PC-3 (cell line): ENCODE measurements at regions not wholly inside any gene's neighbourhood (a gene's known extent, or its start where the extent isn't known, plus 50 kb on each side); places are given as distances from the start of the nearest gene placed in this dataset.

ENCODE experiments used
- ATAC-seq: fragments of 200-7000 bp; cut with Tn5 transposase; 2 replicates; pipeline ENCODE4 v1.9.1; 2020; ENCODE audit warnings: mild to moderate bottlenecking, moderate library complexity
- BruUV-seq: library from RNA; stranded (reverse); fragments of 400-500 nt; replicated peaks from 2 replicates; lab custom pipeline; 2021; lab: Mats Ljungman, UMichigan
- CTCF ChIA-PET: fragments of 300-600 bp; sonication (Branson Sonifier 250); formaldehyde crosslinking; loops from one replicate; lab custom pipeline; 2022; ENCODE audit warnings: antibody characterized with exemption; lab: Charles Lee
- POLR2A ChIA-PET: fragments of 300-600 bp; sonication (Branson Sonifier 250); formaldehyde crosslinking; loops from one replicate; lab custom pipeline; 2022; ENCODE audit warnings: antibody characterized with exemption; ENCODE audit not compliant: unreplicated experiment; lab: Charles Lee
- DNase-seq: peaks from one replicate; pipeline ENCODE4 v3.0.0-alpha.2; 2015
- H2AFZ ChIP-seq: fragments of 300-600 bp; sonication (generic); 2 replicates; pipeline ENCODE4 v1.6.0; 2016; ENCODE audit warnings: antibody characterized with exemption, low read length
- H3F3A ChIP-seq: fragments of 300-600 bp; sonication (generic); one replicate; pipeline ENCODE4 v1.6.0; 2017; ENCODE audit warnings: antibody characterized with exemption, low read length, control low read depth, mild to moderate bottlenecking; ENCODE audit not compliant: unreplicated experiment
- H3K27ac ChIP-seq: fragments of 300-600 bp; sonication (generic); 2 replicates; pipeline ENCODE4 v1.5.1; 2016; ENCODE audit warnings: mild to moderate bottlenecking, low read length
- H3K27me3 ChIP-seq: fragments of 300-600 bp; sonication (generic); 2 replicates; pipeline ENCODE4 v1.6.1; 2016; ENCODE audit warnings: low read length, mixed read lengths
- H3K36me3 ChIP-seq: fragments of 300-600 bp; sonication (generic); 2 replicates; pipeline ENCODE4 v1.6.1; 2016; ENCODE audit warnings: low read depth, mixed run types, low read length, mixed read lengths
- H3K4me1 ChIP-seq: fragments of 300-600 bp; sonication (generic); 2 replicates; pipeline ENCODE4 v1.5.1; 2016; ENCODE audit warnings: low read length; ENCODE audit not compliant: insufficient read depth
- H3K4me2 ChIP-seq: fragments of 300-600 bp; sonication (generic); 2 replicates; pipeline ENCODE4 v1.6.0; 2016; ENCODE audit warnings: low read length
- H3K4me3 ChIP-seq: fragments of 300-600 bp; sonication (generic); 2 replicates; pipeline ENCODE4 v1.5.1; 2016; ENCODE audit warnings: mild to moderate bottlenecking, low read length, mixed read lengths
- H3K79me2 ChIP-seq: fragments of 300-600 bp; sonication (generic); 2 replicates; pipeline ENCODE4 v1.6.1; 2017; ENCODE audit warnings: low read length, mixed read lengths
- H3K9ac ChIP-seq: fragments of 300-600 bp; sonication (generic); 2 replicates; pipeline ENCODE4 v1.6.0; 2016; ENCODE audit warnings: mild to moderate bottlenecking, low read length
- H3K9me2 ChIP-seq: fragments of 300-600 bp; sonication (generic); replicated peaks from 2 replicates; pipeline ENCODE4 v1.6.1; 2016; ENCODE audit warnings: mixed run types, low read length, mixed read lengths
- H3K9me3 ChIP-seq: fragments of 300-600 bp; sonication (generic); 2 replicates; pipeline ENCODE4 v1.6.1; 2016; ENCODE audit warnings: low read length, mixed read lengths
- H4K20me1 ChIP-seq: fragments of 300-600 bp; sonication (generic); 2 replicates; pipeline ENCODE4 v1.6.1; 2016; ENCODE audit warnings: low read length, mixed read lengths
- CTCF ChIP-seq: fragments of 300-600 bp; sonication (generic); conservative IDR thresholded peaks from 2 replicates; pipeline ENCODE4 v1.5.1; 2017; ENCODE audit warnings: antibody characterized with exemption, low read depth, mild to moderate bottlenecking, low read length
- EZH2 ChIP-seq: fragments of 300-600 bp; sonication (generic); IDR thresholded peaks from one replicate; pipeline ENCODE4 v1.6.1; 2017; ENCODE audit warnings: antibody characterized with exemption, mild to moderate bottlenecking, low read length; ENCODE audit not compliant: unreplicated experiment
- EZH2phosphoT487 ChIP-seq: fragments of 300-600 bp; sonication (generic); IDR thresholded peaks from 2 replicates; pipeline ENCODE4 v1.6.1; 2018; ENCODE audit warnings: mild to moderate bottlenecking, antibody characterized with exemption, low read length, borderline replicate concordance
- intact Hi-C: fragments of 100-400 bp; cut with micrococcal nuclease; formaldehyde crosslinking; loops from 2 replicates; pipeline ENCODE4 v1.9.0; 2023

GRCh38 chr2:103959174-103960128, 894.5 kb upstream of the POU3F3 start:
- Histone ChIP-seq H3F3A (no peaks in the 10 kb centered on the region), H4K20me1 (no peaks in the 10 kb centered on the region), H3K4me1 (no peaks in the 10 kb centered on the region), H2AFZ (no peak overlapping the region), H3K27me3 (peaks cover 30% of the 10 kb centered on the region; the same call in 1 of the 2 replicates), H3K9me2 (no peaks in the 10 kb centered on the region), H3K4me2 (no peak overlapping the region), H3K36me3 (no peaks in the 10 kb centered on the region), H3K79me2 (no peaks in the 10 kb centered on the region), H3K9ac (no peak overlapping the region), H3K9me3 (no peaks in the 10 kb centered on the region), H3K27ac (no peak overlapping the region), H3K4me3 (no peak overlapping the region)
- DNase-seq: peak; percentile 48
- POLR2A ChIA-PET: no interaction called here
- CTCF ChIA-PET: interaction anchor here (0.5 to 0.7 kb wide), 3 partner anchors 161 to 890 kb away, joined by 3 to 5 read pairs (median 4); no protein-coding TSS in a partner anchor
- intact Hi-C loops: loop anchor here (5.0 kb wide), 1 partner anchor 913 kb away; no protein-coding TSS in a partner anchor
- no TSS peak for BruUV-seq
- TF ChIP-seq CTCF (peak; percentile 73), EZH2 (no peak), EZH2phosphoT487 (no peak)
- peak; percentile 77 for ATAC-seq

- H3K9me2 ChIP-seq: no peaks in the 10 kb centered on the region
- H3K4me1 ChIP-seq: no peaks in the 10 kb centered on the region
- H4K20me1 ChIP-seq: no peaks in the 10 kb centered on the region
- ATAC-seq: no peak
- no peaks in the 10 kb centered on the region for H3K79me2 ChIP-seq
- intact Hi-C loops: no loop called here
- no TSS peak for BruUV-seq
- H3K4me3 ChIP-seq: no peak overlapping the region
- ChIA-PET CTCF (no interaction called here), POLR2A (no interaction called here)
- TF ChIP-seq EZH2phosphoT487: no peak
- no peak for TF ChIP-seq EZH2
- TF ChIP-seq CTCF: no peak
- no peak overlapping the region for H3K9ac ChIP-seq
- peaks cover 30% of the 10 kb centered on the region; the same call in 1 of the 2 replicates for H3K27me3 ChIP-seq
- no peaks in the 10 kb centered on the region for H3F3A ChIP-seq
- no peaks in the 10 kb centered on the region for H3K9me3 ChIP-seq
- no peak overlapping the region for H3K4me2 ChIP-seq
- no peak overlapping the region for H3K27ac ChIP-seq
- H3K36me3 ChIP-seq: no peaks in the 10 kb centered on the region
- DNase-seq: no peak
- no peak overlapping the region for H2AFZ ChIP-seq
Observed at GRCh38 chr2:103960129-103960513, 893.8 kb upstream of the POU3F3 start.

- Histone ChIP-seq H2AFZ (no peak overlapping the region), H3K9me2 (no peaks in the 10 kb centered on the region), H3K27me3 (peaks cover 27% of the 10 kb centered on the region; the same call in 1 of the 2 replicates), H3K4me3 (no peak overlapping the region), H4K20me1 (no peaks in the 10 kb centered on the region), H3K9ac (no peak overlapping the region), H3K36me3 (no peaks in the 10 kb centered on the region), H3K9me3 (no peaks in the 10 kb centered on the region), H3F3A (no peaks in the 10 kb centered on the region), H3K4me2 (no peak overlapping the region), H3K27ac (no peak overlapping the region), H3K4me1 (no peaks in the 10 kb centered on the region), H3K79me2 (no peaks in the 10 kb centered on the region)
- intact Hi-C loops: no loop called here
- ATAC-seq (no peak), DNase-seq (no peak)
- TF ChIP-seq EZH2phosphoT487: no peak
- no peak for TF ChIP-seq EZH2
- no peak for TF ChIP-seq CTCF
- ChIA-PET POLR2A (no interaction called here), CTCF (no interaction called here)
- no TSS peak for BruUV-seq
Observed at GRCh38 chr2:103960951-103961350, 893.0 kb upstream of the POU3F3 start.
